PC-9 (cell line): ENCODE measurements at regions not wholly inside any gene's neighbourhood (a gene's known extent, or its start where the extent isn't known, plus 50 kb on each side); places are given as distances from the start of the nearest gene placed in this dataset.

Experiments
- BruUV-seq: library from RNA; stranded (reverse); fragments of 400-500 nt; replicated peaks from 2 replicates; lab custom pipeline; 2021; lab: Mats Ljungman, UMichigan
- CTCF ChIA-PET: fragments of 300-600 bp; sonication (Branson Sonifier 250); formaldehyde crosslinking; loops from one replicate; lab custom pipeline; 2022; ENCODE audit warnings: antibody characterized with exemption; lab: Charles Lee
- POLR2A ChIA-PET: fragments of 300-600 bp; sonication (Branson Sonifier 250); formaldehyde crosslinking; loops from one replicate; lab custom pipeline; 2022; ENCODE audit warnings: antibody characterized with exemption; ENCODE audit not compliant: unreplicated experiment; lab: Charles Lee
- DNase-seq, 2 experiments: peaks; one replicate each; pipeline versions ENCODE4 v3.0.0 to v3.0.0-alpha.2; 2015 to 2022; ENCODE audit warnings: mixed read lengths in 1 of 2
- H2AFZ ChIP-seq: fragments of 200-600 bp; sonication (generic); 2 replicates; pipeline ENCODE4 v1.8.1; 2017; ENCODE audit warnings: antibody characterized with exemption
- H3F3A ChIP-seq: fragments of 200-600 bp; sonication (generic); 2 replicates; pipeline ENCODE4 v1.8.1; 2017; ENCODE audit warnings: antibody characterized with exemption, mild to moderate bottlenecking, low read depth; ENCODE audit not compliant: insufficient read depth
- H3K27ac ChIP-seq: fragments of 200-600 bp; sonication (generic); 2 replicates; pipeline ENCODE4 v1.6.1; 2016; ENCODE audit warnings: mixed run types
- H3K27me3 ChIP-seq: fragments of 200-600 bp; sonication (generic); 2 replicates; pipeline ENCODE4 v1.6.1; 2016; ENCODE audit warnings: low read depth, mixed run types; ENCODE audit not compliant: insufficient read depth
- H3K36me3 ChIP-seq: fragments of 200-600 bp; sonication (generic); 2 replicates; pipeline ENCODE4 v1.6.1; 2016; ENCODE audit warnings: low read depth, mixed run types
- H3K4me1 ChIP-seq: fragments of 200-600 bp; sonication (generic); replicated peaks from 2 replicates; pipeline ENCODE4 v1.6.1; 2016; ENCODE audit warnings: mixed run types; ENCODE audit not compliant: insufficient read depth
- H3K4me2 ChIP-seq: fragments of 200-600 bp; sonication (generic); 2 replicates; pipeline ENCODE4 v1.6.1; 2017; ENCODE audit warnings: mixed run types
- H3K4me3 ChIP-seq: fragments of 200-600 bp; sonication (generic); 2 replicates; pipeline ENCODE4 v1.6.1; 2016; ENCODE audit warnings: mixed run types
- H3K79me2 ChIP-seq: fragments of 200-600 bp; sonication (generic); 2 replicates; pipeline ENCODE4 v1.6.1; 2017; ENCODE audit warnings: low read depth, mixed run types
- H3K9me2 ChIP-seq: fragments of 200-600 bp; sonication (generic); 2 replicates; pipeline ENCODE4 v1.8.1; 2017; ENCODE audit warnings: mild to moderate bottlenecking; ENCODE audit not compliant: insufficient read depth
- H3K9me3 ChIP-seq: fragments of 200-600 bp; sonication (generic); 2 replicates; pipeline ENCODE4 v1.8.1; 2016; ENCODE audit warnings: low read depth; ENCODE audit not compliant: insufficient read depth
- H4K20me1 ChIP-seq: fragments of 200-600 bp; sonication (generic); 2 replicates; pipeline ENCODE4 v1.8.1; 2017; ENCODE audit not compliant: insufficient read depth
- EZH2 ChIP-seq: fragments of 200-600 bp; sonication (generic); IDR thresholded peaks from 2 replicates; pipeline ENCODE4 v1.8.0; 2017; ENCODE audit warnings: antibody characterized with exemption, low read depth
- intact Hi-C: fragments of 100-400 bp; cut with micrococcal nuclease; formaldehyde crosslinking; loops from one replicate; pipeline ENCODE4 v1.10.0; 2022; ENCODE audit not compliant: unreplicated experiment
- TF ChIP-seq, protein P1 (sequence below): fragments of 200-600 bp; sonication (generic); conservative IDR thresholded peaks from 2 replicates; pipeline ENCODE4 v1.6.1; 2017; ENCODE audit warnings: mixed run types, antibody characterized with exemption, mild to moderate bottlenecking, moderate library complexity

DNA sequence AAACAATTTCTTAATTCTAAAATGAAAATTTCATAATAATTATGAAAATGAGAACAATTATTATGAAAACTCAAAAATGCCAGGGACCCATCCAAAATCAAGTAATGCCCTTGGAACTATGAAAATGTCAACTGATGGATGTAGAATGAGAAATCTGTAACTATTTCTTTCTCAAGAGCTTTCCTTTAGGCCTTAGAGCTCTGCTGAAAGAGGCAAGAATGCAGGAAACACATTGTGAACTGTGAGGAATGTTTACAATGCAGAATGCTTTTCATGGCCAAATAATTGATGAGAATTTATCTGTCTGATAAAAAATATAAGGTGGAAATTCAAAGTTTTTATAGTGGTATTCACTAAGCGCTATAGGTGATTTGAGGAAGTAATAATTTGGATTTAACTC, 207.1 kb upstream of the PCDH18 start:
- DNase-seq: no peak
- ChIA-PET POLR2A (no interaction called here), CTCF (no interaction called here)
- Histone ChIP-seq H3K4me3 (no peak overlapping the region), H2AFZ (no peak overlapping the region), H3K79me2 (no peaks in the 10 kb centered on the region), H3K9me3 (no peaks in the 10 kb centered on the region), H3K27me3 (no peaks in the 10 kb centered on the region), H3K9me2 (no peaks in the 10 kb centered on the region), H3K4me1 (no peaks in the 10 kb centered on the region), H3K36me3 (no peaks in the 10 kb centered on the region), H4K20me1 (no peaks in the 10 kb centered on the region), H3K4me2 (no peak overlapping the region), H3K27ac (no peak overlapping the region), H3F3A (no peaks in the 10 kb centered on the region)
- intact Hi-C loops: no loop called here
- TF ChIP-seq, protein P1, sequence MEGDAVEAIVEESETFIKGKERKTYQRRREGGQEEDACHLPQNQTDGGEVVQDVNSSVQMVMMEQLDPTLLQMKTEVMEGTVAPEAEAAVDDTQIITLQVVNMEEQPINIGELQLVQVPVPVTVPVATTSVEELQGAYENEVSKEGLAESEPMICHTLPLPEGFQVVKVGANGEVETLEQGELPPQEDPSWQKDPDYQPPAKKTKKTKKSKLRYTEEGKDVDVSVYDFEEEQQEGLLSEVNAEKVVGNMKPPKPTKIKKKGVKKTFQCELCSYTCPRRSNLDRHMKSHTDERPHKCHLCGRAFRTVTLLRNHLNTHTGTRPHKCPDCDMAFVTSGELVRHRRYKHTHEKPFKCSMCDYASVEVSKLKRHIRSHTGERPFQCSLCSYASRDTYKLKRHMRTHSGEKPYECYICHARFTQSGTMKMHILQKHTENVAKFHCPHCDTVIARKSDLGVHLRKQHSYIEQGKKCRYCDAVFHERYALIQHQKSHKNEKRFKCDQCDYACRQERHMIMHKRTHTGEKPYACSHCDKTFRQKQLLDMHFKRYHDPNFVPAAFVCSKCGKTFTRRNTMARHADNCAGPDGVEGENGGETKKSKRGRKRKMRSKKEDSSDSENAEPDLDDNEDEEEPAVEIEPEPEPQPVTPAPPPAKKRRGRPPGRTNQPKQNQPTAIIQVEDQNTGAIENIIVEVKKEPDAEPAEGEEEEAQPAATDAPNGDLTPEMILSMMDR: no peak
- no peak for TF ChIP-seq EZH2
- BruUV-seq: no TSS peak

DNA sequence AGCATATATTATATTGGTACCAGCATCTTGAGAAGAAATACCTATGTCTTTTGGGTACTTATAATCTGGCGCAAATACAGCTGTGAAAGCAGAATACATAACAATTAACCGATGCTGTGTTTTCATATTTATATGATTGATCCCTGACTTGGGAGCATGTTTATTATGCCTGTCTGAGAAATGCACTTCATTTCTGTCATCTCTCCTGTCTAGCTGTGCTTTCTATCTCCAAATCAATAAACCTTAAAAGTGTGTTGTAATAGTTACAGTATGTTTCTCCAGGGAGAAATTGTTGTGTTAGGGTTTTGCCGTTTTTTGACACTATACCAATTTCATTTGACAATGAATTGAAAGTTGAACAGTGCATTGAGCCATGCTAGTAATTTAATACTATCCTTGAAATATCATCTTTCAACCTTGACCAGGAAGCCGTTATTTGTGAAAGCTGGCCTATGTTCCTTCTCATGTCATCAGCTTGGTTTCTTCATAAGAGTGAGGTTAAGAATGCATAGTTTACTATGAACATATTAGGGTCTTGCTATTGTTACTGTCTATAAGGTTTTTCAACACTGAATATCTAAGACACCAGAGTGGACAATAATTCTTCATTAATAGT, 206.2 kb upstream of the PCDH18 start:
- H3K27ac ChIP-seq: no peak overlapping the region
- no peaks in the 10 kb centered on the region for H4K20me1 ChIP-seq
- H3K36me3 ChIP-seq: no peaks in the 10 kb centered on the region
- intact Hi-C loops: no loop called here
- no peak overlapping the region for H3K4me2 ChIP-seq
- H3K79me2 ChIP-seq: no peaks in the 10 kb centered on the region
- DNase-seq: no peak
- H3K27me3 ChIP-seq: no peaks in the 10 kb centered on the region
- H3K9me2 ChIP-seq: no peaks in the 10 kb centered on the region
- H3K4me3 ChIP-seq: no peak overlapping the region
- H2AFZ ChIP-seq: no peak overlapping the region
- TF ChIP-seq, protein P1: no peak
- TF ChIP-seq EZH2: no peak
- CTCF ChIA-PET: no interaction called here
- no peaks in the 10 kb centered on the region for H3K4me1 ChIP-seq
- H3F3A ChIP-seq: no peaks in the 10 kb centered on the region
- POLR2A ChIA-PET: no interaction called here
- BruUV-seq: no TSS peak
- no peaks in the 10 kb centered on the region for H3K9me3 ChIP-seq

DNA sequence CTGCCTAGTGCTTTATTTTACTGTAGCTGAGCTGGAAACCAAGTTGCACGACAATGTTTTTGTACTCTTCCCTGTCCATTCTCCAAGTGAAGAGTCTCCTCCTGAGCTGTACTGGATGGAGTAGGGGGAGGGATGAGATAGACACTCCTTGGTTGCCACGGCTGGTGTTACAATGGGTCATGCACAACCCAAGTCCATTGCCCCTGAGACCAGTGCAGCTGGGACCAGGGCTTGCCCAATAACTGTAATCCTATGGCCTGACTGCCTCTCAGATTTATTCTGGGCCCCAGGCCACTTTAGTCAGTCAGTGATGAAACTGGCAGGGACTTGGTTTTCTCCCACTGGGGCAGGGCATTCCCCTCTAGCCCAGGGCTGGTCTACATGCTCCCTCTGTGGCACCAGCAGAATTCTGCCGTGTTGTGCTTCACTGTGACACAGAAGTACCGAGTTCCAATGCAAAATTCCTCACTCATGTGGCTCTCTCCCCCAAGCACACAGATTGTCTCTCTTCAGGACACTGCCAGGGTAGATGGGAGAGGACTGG, 203.3 kb upstream of the PCDH18 start:
- Histone ChIP-seq H3K27me3 (no peaks in the 10 kb centered on the region), H2AFZ (no peak overlapping the region), H3K79me2 (no peaks in the 10 kb centered on the region), H3K4me2 (no peak overlapping the region), H3K36me3 (no peaks in the 10 kb centered on the region), H3F3A (no peaks in the 10 kb centered on the region), H4K20me1 (no peaks in the 10 kb centered on the region), H3K9me2 (no peaks in the 10 kb centered on the region), H3K4me3 (no peak overlapping the region), H3K9me3 (no peaks in the 10 kb centered on the region), H3K4me1 (no peaks in the 10 kb centered on the region), H3K27ac (no peak overlapping the region)
- ChIA-PET POLR2A (no interaction called here), CTCF (no interaction called here)
- no TSS peak for BruUV-seq
- TF ChIP-seq, protein P1: no peak
- TF ChIP-seq EZH2: no peak
- DNase-seq: no peak
- intact Hi-C loops: no loop called here
